ENCODE measurements at regions not wholly inside any gene's neighbourhood (a gene's known extent, or its start where the extent isn't known, plus 50 kb on each side); places are given as distances from the start of the nearest gene placed in this dataset.
"Not testable (repeated sequence)": the region's sequence is repeated elsewhere in the genome, so short reads cannot be mapped to it uniquely, and the experiment has no call there.

DNA sequence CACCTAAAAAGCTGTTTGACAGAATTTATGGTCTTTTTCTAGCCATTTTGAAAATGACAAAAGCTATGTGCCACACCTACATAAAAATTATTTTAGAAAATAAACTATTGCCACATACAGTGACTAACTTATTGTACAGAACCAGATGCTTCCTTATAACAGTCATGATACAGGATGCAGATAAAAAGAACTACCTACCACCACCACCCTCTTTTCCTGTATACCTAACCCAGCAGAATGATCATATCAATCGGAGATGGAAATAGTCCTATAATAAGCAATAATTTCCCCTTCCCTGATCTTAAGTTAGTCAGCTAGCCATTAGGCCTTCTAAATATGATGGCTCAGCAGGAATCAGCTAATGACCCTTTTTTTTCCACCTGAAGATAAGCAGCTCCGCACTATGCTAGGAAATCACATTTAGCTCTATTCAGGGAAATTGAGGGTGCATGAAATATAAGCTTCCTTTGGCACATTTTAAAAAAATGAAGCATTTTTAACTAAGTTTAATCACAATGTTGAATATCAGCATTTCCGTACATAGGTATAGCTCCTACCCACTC is 155.5 kb upstream of the SETMAR start:
- no peak for DNase-seq (ENCODE audit: low read depth in 2 of 3, low spot score in 1 of 3)

DNA sequence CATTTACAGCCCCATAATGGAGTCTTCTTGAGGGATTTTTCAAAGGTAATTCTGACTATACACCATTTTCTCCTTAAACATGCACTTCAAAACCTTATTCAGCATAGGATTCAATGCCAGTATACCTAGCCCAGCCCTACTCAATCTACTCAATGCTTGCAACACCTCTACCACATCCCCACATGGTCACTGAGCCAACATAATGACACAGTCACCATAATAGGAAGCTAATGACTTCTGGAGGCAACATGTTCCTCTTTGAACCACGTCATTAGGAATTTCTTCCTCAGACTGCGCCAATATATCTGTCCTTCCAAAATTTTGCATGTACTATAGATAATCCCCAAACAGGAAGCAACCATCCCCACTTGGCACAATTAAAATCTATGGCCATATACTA is 153.9 kb upstream of the SETMAR start:
- no peak for DNase-seq (ENCODE audit: low read depth in 2 of 3, low spot score in 1 of 3)

DNA sequence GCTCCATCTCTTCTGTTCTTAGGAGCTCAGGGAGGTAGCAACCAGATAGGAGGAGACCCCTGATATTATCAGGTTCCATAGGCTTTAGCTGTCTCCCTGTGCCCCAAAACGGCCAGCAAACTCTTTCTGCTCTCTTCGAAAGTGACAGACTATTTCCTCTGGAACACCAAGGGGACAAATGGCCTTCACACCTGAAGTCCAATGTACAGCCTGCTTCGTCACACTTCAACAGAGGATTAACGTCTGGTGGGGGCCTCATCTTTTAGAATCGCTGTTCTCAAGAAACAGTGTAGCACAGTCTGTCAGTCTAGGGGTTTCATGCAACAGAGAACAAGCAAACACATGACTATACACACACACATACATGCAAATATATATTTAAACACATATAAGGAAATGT is 152.4 kb upstream of the SETMAR start:
- DNase-seq (ENCODE audit: low read depth in 2 of 3, low spot score in 1 of 3) = no peak

DNA sequence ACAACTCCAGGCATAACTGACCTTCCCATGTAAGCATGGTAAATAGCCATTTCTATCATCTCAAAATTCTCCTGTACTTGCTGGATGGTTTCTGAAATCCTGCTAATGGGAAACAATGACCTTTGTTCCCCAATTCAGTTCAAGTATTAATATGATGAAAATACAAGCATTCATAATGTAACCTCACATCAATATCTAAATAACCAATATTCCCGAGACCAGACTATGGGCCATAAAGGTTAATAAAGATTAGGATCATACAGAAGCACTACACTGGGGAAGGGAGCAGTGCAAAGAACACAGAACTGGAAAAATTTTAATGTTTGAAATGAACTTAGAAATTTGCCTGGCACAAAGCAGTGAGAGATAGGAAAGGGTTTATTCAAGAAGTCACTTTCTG is 151.3 kb upstream of the SETMAR start:
- no peak for DNase-seq (ENCODE audit: low read depth in 2 of 3, low spot score in 1 of 3)

DNA sequence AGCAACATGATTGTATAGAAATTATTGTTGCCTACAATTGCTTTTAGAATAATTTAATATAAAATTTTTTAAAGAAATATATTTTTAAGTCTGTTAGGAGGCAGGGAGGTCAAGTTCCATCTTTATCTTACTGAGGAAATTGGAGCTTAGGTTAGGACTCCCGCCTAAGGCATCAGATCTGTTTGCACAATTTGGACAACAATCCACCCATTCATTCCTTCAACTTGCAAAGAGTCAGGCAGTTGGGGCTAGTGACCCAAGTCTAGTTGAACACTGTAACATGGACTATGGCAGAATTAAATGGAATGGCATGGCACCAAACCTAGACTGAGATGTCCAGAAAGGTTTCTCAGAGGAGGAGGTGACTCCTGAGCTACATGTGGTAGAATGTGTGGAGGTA is 149.4 kb upstream of the SETMAR start:
- no peak for DNase-seq (ENCODE audit: low read depth in 2 of 3, low spot score in 1 of 3)

DNA sequence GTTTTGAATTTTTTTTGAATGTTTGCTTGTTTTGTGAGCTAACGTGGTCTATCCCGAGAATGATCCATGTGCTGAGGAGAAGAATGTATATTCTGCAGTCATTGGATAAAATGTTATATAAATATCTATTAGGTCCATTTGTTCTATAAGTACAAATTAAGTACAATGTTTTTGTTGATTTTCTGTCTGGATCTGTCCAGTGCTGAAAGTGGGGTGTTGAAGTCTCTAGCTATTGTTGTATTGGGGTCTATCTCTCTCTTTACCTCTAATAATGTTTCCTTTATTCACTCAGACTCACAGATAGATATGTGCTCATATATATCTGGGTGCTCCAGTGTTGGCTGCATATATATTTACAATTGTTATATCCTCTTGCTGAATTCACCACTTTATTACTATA is 144.8 kb upstream of the SETMAR start:
- no peak for DNase-seq (ENCODE audit: low read depth in 2 of 3, low spot score in 1 of 3)

DNA sequence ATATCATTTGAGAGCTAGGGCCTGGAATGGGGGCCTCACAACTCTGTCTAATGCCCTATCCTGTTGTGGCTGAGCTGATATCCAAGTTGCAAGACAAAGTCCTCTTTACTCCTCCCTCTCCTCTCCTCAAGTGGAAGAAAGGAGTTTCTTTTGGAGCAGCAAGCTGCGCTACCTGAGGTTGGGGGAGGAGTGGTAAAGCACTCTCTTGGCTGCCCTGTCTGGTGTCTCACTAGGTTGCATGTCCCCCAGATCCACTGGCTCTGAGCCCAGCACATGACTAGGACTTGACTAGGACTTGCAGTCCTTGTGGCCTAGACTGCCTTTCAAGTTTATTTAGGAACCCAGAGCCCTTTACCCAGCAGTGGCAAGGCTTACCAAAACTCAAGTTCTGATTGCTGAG is 141.1 kb upstream of the SETMAR start:
- DNase-seq (ENCODE audit: low read depth in 2 of 3, low spot score in 1 of 3) = no peak

DNA sequence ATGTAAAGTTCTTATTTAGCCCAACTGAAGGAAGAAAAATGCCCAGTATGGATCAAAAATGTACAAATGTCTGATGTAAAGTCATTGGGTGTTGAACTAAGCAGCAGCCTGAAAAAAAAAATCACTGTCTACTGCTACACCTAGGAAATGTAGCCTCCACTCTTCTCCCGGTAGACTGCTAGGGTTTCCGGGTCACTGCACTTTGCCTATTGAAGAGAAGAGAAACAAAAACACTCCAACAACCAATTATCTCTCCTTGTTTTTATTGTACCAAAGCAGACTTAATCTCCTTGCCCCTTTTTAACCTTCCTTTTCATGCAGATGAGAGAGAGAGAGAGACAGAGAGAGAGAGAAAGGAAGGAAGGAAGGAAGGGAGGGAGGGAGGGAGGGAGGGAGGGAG is 140.2 kb upstream of the SETMAR start:
- DNase-seq (ENCODE audit: low read depth in 2 of 3, low spot score in 1 of 3) = no peak

DNA sequence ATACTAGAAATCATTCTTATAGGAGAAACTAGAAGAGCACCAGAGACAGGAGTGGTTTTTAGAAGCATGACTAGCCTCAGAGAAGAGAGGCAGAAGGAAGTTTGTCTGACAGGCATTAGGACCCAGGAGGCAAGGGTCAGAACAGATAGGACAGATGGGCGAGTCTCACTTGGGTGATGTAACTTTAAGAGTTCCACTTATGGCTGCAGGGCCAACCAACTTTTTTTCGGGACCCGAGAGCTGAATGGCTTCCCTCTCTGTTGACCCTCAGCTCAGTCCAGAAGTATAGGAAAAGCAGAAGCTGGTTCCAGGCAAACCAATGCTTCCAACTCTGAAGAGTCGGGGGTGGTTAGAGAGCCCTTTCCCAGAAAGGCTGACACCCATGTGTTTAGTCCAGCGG is 136.6 kb upstream of the SETMAR start:
- DNase-seq (ENCODE audit: low read depth in 2 of 3, low spot score in 1 of 3) = no peak

DNA sequence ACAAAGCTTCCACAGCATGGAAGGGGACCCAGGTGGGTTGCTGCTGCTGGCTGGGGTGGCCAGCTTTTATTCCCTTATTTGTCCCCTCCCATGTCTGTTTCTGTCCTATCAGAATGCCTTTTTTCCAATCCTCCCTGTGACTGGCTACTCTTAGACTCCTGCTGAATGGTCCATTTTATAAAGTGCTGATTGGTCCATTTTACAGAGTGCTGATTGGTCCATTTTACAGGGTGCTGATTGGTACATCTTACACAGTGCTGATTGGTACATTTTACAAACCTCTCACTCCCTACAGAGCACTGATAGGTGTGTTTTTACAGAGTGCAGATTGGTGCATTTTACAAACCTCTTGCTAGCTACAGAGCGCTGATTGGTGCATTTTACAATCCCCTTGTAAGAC is 135.9 kb upstream of the SETMAR start:
- not testable (repeated sequence) for DNase-seq (ENCODE audit: low read depth in 2 of 3, low spot score in 1 of 3)

DNA sequence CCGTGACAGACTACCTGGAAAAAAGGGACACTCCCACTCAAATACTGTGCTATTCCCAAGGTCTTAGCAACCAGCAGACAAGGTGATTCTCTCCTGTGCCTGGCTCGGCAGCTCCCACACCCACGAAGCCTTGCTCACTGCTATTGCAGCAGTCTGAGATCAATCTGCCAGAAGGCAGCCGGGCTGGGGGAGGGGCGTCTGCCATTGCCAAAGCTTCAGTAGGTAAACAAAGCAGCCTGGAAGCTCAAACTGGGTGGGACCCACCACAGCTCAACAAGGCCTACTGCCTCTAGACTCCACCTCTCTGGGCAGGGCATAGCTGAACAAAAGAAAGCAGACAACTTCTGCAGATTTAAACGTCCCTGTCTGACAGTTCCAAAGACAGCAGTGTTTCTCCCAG is 128.4 kb upstream of the SETMAR start:
- no peak for DNase-seq (ENCODE audit: low read depth in 2 of 3, low spot score in 1 of 3)

DNA sequence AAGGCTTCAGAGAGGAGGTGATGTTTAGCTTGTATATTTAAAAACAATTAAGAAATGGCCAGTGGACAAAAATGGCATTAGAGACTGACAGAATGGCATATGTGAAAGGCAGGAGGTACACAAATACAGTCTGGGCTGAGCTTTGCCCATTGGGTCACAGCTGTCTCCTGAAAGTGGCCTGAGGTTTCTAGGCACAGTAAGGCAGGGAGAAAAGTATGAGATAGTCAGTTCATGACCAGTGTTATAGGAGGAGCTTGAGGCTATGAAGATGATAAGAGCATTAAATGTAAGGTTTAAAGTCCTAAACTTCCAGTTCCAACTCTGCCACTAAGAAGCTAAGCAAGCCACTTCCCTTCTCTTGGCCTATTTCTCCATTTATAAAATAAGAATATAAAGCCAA is 111.2 kb upstream of the SETMAR start:
- no peak for DNase-seq (ENCODE audit: low read depth in 2 of 3, low spot score in 1 of 3)

DNA sequence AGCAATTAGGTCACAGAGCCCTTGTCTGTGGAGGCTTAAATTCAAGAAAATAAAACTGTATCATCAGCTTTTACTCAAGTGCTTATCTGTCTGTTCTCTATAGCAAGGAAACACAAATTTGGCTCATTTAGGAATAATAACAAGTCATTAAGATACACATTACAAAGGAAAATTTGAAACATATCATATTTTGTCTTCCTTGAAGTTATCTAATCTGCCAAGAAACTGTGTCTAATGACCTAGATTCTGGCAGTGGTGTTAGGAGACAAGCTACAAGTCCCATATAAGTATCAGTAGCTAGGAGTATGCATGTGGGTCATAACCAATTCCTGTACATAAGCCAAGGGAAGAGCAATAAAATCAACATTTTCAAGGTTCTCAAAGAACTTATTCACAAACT is 108.2 kb upstream of the SETMAR start:
- DNase-seq (ENCODE audit: low read depth in 2 of 3, low spot score in 1 of 3) = no peak

DNA sequence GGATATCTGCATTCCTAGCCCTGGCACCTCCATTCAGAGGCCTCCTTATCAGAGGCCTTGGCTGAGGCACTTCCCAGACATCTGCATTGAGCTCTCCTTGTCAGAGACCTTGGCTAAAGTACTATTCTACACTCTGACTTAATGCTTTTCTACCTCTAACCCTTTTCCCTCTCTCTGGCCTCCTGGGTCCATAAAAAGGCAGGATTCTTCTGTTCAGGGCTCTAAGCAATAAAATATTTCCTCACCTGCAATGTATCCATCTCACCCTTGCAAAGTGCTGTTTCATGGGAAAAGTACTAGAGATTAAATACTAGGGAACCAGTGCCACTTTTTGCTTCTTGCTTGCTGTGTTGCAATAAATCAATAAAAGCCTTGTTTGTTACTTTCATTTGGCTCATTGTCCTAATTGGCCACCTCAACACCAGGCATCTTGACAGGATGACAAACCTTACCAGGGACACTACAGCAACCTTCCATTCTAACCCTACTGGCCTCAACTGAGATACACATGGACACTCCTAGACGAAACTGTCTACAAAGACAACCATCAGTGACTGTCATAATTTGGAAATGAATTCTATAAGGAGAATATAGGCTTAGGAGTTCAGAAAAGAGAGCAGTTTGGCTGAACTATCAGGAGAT is 106.5 kb upstream of the SETMAR start:
- DNase-seq (ENCODE audit: low read depth in 2 of 3, low spot score in 1 of 3) = no peak

DNA sequence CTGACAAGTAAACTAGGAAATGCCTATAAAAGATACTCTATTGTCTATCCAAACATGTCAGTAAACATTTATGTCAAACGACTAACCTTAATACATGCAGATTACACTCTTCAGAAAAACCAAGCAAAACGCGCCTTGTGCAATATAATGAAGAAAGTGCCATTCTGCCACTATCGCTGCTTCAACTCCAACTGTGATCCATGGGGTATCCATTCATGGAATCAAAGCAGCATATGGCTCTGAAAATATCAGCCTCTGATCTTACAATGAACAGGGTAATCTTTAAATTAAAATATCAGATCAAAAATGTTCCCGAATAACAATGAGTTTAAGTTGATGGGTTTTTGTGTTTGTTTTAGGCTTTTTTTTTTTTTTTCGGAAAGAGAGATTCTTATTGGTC is 105.5 kb upstream of the SETMAR start:
- no peak for DNase-seq (ENCODE audit: low read depth in 2 of 3, low spot score in 1 of 3)

DNA sequence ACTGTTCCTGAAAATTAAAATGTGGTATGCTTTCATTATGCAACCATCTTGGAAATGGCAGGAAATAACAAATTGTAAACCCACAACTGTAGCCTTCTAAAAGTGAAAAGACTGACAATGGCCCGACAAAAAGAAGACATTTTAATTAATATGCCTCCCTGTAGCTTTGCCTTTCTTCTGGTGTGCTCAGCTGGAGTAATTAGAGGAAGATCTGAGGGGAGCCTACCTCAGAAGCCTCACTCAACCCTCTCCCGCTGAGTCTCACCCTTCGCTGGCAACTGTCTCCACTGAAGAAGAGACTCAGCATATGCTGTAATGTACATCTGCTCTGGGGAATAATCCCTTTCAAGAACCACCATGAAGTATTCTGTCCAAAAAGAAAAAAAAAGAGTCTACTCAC is 104.7 kb upstream of the SETMAR start:
- DNase-seq (ENCODE audit: low read depth in 2 of 3, low spot score in 1 of 3) = no peak

DNA sequence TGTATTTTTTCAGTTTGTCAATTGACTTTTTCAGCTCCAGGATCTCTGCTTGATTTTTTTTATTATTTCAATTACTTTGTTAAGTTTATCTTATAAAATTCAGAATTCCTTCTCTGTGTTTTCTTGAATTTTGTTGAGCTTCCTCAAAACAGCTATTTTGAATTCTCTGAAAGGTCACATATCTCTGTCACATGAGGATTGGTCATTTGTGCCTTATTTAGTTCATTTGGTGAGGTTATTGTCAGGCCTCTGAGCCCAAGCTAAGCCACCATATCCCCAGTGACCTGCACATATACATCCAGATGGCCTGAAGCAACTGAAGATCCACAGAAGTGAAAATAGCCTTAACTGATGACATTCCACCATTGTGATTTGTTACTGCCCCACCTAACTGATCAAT is 98.4 kb upstream of the SETMAR start:
- DNase-seq (ENCODE audit: low read depth in 2 of 3, low spot score in 1 of 3) = not testable (repeated sequence)

DNA sequence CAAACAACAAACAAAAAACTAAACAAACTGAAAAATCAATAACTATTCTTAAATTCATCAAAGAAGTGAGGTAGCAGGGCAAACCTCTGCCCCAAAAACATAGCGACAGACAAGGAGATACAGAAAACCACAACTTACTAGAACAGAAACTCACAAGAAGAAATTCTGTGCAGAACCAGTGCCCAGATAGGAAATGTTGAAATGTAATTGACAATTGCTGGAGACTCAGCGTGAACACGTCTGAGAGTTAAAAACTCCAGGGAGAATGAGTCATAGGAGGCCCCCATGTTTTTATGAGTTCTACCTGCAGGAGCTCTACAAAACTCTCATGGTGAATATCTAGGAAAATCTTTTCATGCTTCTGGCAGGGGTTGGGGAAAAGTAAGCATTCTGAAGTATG is 95.5 kb upstream of the SETMAR start:
- DNase-seq (ENCODE audit: low read depth in 2 of 3, low spot score in 1 of 3) = no peak

DNA sequence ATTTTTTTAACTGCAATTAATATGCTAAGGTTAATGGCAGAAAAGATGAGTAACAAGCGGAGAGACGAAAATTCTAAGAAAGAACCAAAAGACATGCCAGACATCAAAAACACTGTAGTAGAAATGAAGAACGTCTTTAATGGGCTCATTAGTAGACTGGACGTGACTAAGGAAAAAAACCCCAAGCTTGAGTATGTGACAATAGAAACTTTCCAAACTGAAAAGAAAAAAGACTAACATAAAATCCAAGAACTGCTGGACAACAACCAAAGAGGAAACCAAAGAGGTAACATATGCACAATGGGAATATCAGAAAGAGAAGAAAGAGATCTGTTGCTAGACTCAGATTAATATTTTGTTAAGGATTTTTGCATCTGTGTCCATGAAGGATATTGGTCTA is 94.6 kb upstream of the SETMAR start:
- no peak for DNase-seq (ENCODE audit: low read depth in 2 of 3, low spot score in 1 of 3)

DNA sequence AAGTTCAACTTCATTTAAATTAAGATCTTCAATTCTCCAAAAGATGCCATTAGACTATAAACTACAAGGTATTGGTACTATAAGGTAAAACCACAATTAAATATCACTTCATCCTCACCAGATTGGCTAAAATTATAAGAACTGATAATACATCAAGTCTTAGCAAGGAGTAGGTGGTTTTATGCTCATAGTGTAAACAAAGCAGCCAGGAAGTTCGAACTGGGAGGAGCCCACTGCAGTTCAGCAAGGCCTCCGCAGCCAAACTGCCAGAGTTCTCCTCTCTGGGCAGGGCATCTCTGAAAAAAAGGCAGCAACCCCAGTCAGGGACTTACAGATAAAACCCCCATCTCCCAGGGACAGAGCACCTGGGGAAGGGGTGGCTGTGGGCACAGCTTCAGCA is 91.6 kb upstream of the SETMAR start:
- DNase-seq (ENCODE audit: low read depth in 2 of 3, low spot score in 1 of 3) = no peak

DNA sequence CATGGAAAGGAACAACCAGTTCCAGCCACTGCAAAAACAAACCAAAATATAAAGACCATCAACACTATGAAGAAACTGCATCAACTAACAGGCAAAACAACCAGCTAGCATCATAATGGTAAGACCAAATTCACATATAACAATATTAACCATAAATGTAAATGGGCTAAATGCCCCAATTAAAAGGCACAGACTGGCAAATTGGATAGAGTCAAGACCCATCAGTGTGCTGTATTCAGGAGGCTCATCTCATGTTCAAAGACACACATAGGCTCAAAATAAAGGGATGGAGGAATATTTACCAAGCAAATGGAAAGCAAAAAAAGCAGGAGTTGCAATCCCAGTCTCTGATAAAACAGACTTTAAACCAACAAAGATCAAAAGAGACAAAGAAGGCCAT is 89.7 kb upstream of the SETMAR start:
- DNase-seq (ENCODE audit: low read depth in 2 of 3, low spot score in 1 of 3) = not testable (repeated sequence)

DNA sequence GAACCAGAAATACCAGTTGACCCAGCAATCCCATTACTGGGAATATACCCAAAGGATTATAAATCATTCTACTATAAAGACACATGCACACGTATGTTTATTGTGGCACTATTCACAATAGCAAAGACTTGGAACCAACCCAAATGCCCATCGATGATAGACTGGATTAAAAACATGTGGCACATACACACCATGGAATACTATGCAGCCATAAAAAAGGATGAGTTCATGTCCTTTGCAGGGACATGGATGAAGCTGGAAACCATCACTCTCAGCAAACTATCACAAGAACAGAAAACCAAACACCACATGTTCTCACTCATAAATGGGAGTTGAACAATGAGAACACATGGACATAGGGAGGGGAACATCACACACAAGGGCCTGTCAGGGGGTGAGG is 86.2 kb upstream of the SETMAR start:
- not testable (repeated sequence) for DNase-seq (ENCODE audit: low read depth in 2 of 3, low spot score in 1 of 3)

DNA sequence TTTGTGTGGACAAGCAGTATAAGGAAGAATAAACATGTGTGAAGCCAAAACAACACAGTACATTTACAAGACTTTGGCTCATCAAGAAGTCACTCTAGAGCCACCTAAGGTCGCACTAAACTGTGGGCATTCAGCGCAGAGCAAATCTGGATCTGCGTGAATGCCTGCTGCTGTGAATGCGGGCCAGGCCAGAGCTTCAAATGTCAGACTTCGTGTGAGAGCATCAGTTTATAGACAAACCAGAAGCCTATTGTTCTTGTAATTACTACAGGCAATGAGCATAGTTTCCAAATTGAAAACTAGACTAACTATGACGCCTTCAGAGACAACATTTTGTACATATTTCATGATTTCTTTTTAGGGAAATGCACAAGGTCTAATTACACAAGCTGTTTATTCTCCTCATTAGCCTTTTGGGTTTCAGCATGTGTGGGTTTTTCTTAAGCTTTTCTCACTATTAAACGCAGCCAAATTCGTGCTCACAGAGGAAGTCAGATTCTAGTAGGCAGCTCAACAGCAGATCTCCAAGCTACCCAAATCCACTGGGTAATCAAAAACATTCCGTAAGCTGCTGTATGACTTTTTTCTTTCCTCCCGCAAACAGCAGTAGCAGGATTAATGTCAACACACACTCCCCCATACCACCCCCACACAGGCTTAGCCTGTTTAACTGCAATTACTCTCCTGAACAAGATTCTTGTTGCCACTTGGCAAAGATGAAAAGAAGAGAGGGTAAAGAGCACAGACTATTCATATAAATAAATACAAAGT is 84.5 kb upstream of the SETMAR start:
- no peak for DNase-seq (ENCODE audit: low read depth in 2 of 3, low spot score in 1 of 3)

Measured in stimulated activated CD4-positive, alpha-beta T cell treated with anti-CD3 and anti-CD28 coated beads, Interleukin-12 subunit alpha, Interleukin-12 subunit beta, amount 100 ng/mL, for 48 hours (primary cell).